GM23338 (cell line): ENCODE measurements at regions not wholly inside any gene's neighbourhood (a gene's known extent, or its start where the extent isn't known, plus 50 kb on each side); places are given as distances from the start of the nearest gene placed in this dataset.

Source experiments
- EZH2 ChIP-seq: fragments of 200-600 bp; sonication (generic); IDR thresholded peaks from one replicate; pipeline ENCODE4 v1.8.0; 2017; ENCODE audit warnings: antibody characterized with exemption, mild to moderate bottlenecking, low read depth; ENCODE audit not compliant: unreplicated experiment
- EZH2phosphoT487 ChIP-seq: fragments of 200-600 bp; sonication (generic); IDR thresholded peaks from one replicate; pipeline ENCODE4 v1.8.1; 2018; ENCODE audit warnings: antibody characterized with exemption; ENCODE audit not compliant: unreplicated experiment
- JUNB ChIP-seq: IDR thresholded peaks from one replicate; pipeline ENCODE4 v1.6.1; 2016; ENCODE audit warnings: antibody characterized with exemption; ENCODE audit not compliant: unreplicated experiment
- NANOG ChIP-seq: IDR thresholded peaks from 2 replicates; pipeline ENCODE4 v1.6.1; 2016; ENCODE audit warnings: antibody characterized with exemption, borderline replicate concordance
- POLR2AphosphoS5 ChIP-seq: IDR thresholded peaks from 2 replicates; pipeline ENCODE4 v1.6.1; 2016; ENCODE audit warnings: antibody characterized with exemption, low read depth
- TF ChIP-seq, protein P1 (sequence below), 2 experiments: fragments of 200-600 bp in 1 of 2; sonication (generic) in 1 of 2; conservative IDR thresholded peaks; 2 replicates each; pipeline versions ENCODE4 v1.5.1 to v1.6.1; 2016 to 2017; ENCODE audit warnings: antibody characterized with exemption in 2 of 2, low read depth in 2 of 2, mild to moderate bottlenecking in 2 of 2, moderate library complexity in 1 of 2
- TF ChIP-seq, protein P2 (sequence below): IDR thresholded peaks from one replicate; pipeline ENCODE4 v1.6.1; 2018; ENCODE audit warnings: antibody characterized with exemption; ENCODE audit not compliant: unreplicated experiment
- TF ChIP-seq, protein P3 (sequence below): IDR thresholded peaks from 2 replicates; pipeline ENCODE4 v1.6.1; 2016; ENCODE audit warnings: antibody characterized with exemption
- TF ChIP-seq, protein P4 (sequence below): fragments of 250-450 bp; sonication (Bioruptor Pico); IDR thresholded peaks from 2 replicates; pipeline ENCODE4 v1.5.0; 2020; ENCODE audit warnings: mild to moderate bottlenecking, moderate library complexity

DNA sequence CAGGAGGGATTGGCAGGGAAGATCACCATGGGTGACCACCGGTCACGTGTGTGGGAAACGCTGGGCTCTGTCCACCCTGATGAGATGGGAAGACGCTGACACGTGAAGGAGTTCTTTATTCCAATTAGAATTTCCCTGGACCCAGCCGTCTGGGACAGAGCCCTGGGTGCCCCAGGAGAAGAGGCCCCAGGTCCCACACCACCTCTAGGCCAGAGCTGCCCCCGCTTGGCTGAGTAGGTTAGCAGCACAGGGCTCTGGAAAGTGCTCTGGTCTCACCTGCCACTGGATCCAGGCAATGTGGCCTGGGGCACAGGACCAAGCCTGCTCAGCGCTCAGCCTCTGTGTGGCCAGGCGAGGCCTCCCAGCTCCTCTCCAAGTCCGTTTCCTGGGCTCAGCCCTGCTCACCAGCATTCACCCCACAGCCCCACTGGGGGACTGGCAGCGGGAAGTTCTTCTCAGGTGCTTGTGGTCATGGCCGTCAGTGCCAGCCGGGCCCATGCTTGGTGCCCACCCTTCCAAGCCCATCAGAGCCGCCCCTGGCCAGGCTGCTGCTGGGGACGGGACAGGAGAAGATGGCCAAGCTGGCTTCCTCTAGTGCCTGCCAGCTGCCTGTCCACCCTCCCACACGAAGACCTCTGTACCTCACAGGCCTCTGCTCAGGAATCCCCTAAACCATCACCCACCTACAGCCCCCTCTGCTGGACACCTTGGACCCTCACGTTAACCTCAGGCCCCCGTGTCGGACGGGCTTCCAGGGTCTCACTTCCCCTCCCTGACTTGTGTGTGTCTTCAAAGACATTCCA, 62.5 kb upstream of the FGF3 start:
- TF ChIP-seq, protein P1, sequence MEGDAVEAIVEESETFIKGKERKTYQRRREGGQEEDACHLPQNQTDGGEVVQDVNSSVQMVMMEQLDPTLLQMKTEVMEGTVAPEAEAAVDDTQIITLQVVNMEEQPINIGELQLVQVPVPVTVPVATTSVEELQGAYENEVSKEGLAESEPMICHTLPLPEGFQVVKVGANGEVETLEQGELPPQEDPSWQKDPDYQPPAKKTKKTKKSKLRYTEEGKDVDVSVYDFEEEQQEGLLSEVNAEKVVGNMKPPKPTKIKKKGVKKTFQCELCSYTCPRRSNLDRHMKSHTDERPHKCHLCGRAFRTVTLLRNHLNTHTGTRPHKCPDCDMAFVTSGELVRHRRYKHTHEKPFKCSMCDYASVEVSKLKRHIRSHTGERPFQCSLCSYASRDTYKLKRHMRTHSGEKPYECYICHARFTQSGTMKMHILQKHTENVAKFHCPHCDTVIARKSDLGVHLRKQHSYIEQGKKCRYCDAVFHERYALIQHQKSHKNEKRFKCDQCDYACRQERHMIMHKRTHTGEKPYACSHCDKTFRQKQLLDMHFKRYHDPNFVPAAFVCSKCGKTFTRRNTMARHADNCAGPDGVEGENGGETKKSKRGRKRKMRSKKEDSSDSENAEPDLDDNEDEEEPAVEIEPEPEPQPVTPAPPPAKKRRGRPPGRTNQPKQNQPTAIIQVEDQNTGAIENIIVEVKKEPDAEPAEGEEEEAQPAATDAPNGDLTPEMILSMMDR (conservative IDR thresholded peaks at IDR 0.05; ENCODE audit: low read depth in 2 of 2): peak; percentile 52 to 71
- TF ChIP-seq, protein P2, sequence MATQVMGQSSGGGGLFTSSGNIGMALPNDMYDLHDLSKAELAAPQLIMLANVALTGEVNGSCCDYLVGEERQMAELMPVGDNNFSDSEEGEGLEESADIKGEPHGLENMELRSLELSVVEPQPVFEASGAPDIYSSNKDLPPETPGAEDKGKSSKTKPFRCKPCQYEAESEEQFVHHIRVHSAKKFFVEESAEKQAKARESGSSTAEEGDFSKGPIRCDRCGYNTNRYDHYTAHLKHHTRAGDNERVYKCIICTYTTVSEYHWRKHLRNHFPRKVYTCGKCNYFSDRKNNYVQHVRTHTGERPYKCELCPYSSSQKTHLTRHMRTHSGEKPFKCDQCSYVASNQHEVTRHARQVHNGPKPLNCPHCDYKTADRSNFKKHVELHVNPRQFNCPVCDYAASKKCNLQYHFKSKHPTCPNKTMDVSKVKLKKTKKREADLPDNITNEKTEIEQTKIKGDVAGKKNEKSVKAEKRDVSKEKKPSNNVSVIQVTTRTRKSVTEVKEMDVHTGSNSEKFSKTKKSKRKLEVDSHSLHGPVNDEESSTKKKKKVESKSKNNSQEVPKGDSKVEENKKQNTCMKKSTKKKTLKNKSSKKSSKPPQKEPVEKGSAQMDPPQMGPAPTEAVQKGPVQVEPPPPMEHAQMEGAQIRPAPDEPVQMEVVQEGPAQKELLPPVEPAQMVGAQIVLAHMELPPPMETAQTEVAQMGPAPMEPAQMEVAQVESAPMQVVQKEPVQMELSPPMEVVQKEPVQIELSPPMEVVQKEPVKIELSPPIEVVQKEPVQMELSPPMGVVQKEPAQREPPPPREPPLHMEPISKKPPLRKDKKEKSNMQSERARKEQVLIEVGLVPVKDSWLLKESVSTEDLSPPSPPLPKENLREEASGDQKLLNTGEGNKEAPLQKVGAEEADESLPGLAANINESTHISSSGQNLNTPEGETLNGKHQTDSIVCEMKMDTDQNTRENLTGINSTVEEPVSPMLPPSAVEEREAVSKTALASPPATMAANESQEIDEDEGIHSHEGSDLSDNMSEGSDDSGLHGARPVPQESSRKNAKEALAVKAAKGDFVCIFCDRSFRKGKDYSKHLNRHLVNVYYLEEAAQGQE: no peak
- TF ChIP-seq EZH2: no peak
- no peak for TF ChIP-seq JUNB
- TF ChIP-seq POLR2AphosphoS5: no peak
- no peak for TF ChIP-seq EZH2phosphoT487
- no peak for TF ChIP-seq NANOG
- TF ChIP-seq, protein P3, sequence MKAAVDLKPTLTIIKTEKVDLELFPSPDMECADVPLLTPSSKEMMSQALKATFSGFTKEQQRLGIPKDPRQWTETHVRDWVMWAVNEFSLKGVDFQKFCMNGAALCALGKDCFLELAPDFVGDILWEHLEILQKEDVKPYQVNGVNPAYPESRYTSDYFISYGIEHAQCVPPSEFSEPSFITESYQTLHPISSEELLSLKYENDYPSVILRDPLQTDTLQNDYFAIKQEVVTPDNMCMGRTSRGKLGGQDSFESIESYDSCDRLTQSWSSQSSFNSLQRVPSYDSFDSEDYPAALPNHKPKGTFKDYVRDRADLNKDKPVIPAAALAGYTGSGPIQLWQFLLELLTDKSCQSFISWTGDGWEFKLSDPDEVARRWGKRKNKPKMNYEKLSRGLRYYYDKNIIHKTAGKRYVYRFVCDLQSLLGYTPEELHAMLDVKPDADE: no peak
- TF ChIP-seq, protein P4, sequence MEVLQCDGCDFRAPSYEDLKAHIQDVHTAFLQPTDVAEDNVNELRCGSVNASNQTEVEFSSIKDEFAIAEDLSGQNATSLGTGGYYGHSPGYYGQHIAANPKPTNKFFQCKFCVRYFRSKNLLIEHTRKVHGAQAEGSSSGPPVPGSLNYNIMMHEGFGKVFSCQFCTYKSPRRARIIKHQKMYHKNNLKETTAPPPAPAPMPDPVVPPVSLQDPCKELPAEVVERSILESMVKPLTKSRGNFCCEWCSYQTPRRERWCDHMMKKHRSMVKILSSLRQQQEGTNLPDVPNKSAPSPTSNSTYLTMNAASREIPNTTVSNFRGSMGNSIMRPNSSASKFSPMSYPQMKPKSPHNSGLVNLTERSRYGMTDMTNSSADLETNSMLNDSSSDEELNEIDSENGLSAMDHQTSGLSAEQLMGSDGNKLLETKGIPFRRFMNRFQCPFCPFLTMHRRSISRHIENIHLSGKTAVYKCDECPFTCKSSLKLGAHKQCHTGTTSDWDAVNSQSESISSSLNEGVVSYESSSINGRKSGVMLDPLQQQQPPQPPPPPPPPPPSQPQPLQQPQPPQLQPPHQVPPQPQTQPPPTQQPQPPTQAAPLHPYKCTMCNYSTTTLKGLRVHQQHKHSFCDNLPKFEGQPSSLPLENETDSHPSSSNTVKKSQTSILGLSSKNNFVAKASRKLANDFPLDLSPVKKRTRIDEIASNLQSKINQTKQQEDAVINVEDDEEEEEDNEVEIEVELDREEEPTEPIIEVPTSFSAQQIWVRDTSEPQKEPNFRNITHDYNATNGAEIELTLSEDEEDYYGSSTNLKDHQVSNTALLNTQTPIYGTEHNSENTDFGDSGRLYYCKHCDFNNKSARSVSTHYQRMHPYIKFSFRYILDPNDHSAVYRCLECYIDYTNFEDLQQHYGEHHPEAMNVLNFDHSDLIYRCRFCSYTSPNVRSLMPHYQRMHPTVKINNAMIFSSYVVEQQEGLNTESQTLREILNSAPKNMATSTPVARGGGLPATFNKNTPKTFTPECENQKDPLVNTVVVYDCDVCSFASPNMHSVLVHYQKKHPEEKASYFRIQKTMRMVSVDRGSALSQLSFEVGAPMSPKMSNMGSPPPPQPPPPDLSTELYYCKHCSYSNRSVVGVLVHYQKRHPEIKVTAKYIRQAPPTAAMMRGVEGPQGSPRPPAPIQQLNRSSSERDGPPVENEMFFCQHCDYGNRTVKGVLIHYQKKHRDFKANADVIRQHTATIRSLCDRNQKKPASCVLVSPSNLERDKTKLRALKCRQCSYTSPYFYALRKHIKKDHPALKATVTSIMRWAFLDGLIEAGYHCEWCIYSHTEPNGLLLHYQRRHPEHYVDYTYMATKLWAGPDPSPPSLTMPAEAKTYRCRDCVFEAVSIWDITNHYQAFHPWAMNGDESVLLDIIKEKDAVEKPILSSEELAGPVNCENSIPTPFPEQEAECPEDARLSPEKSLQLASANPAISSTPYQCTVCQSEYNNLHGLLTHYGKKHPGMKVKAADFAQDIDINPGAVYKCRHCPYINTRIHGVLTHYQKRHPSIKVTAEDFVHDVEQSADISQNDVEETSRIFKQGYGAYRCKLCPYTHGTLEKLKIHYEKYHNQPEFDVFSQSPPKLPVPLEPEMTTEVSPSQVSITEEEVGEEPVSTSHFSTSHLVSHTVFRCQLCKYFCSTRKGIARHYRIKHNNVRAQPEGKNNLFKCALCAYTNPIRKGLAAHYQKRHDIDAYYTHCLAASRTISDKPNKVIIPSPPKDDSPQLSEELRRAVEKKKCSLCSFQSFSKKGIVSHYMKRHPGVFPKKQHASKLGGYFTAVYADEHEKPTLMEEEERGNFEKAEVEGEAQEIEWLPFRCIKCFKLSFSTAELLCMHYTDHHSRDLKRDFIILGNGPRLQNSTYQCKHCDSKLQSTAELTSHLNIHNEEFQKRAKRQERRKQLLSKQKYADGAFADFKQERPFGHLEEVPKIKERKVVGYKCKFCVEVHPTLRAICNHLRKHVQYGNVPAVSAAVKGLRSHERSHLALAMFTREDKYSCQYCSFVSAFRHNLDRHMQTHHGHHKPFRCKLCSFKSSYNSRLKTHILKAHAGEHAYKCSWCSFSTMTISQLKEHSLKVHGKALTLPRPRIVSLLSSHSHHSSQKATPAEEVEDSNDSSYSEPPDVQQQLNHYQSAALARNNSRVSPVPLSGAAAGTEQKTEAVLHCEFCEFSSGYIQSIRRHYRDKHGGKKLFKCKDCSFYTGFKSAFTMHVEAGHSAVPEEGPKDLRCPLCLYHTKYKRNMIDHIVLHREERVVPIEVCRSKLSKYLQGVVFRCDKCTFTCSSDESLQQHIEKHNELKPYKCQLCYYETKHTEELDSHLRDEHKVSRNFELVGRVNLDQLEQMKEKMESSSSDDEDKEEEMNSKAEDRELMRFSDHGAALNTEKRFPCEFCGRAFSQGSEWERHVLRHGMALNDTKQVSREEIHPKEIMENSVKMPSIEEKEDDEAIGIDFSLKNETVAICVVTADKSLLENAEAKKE (CRISPR knock-in tag): no peak
